ENCODE measurements at regions not wholly inside any gene's neighbourhood (a gene's known extent, or its start where the extent isn't known, plus 50 kb on each side); places are given as distances from the start of the nearest gene placed in this dataset.

GRCh38 chr9:81531511-81531910 is 157.8 kb downstream of the TLE1 start:
- no peaks in the 10 kb centered on the region for H3K9me3 ChIP-seq (replicated peaks; ENCODE audit: control insufficient read depth, insufficient read depth, low read length)
- ATAC-seq: no peak
- no peak for DNase-seq (ENCODE audit: low read depth, low spot score)
- H2AFZ ChIP-seq (ENCODE audit: control insufficient read depth, low read depth, low read length): no peak overlapping the region
- ChIA-PET POLR2A (no interaction called here), SMC1A (ENCODE audit: uncharacterized antibody, unreplicated experiment) (interaction anchor here (0.6 kb wide), 1 partner anchor 445 kb away, joined by 3 read pairs; no protein-coding TSS in a partner anchor), RAD21 (ENCODE audit: unreplicated experiment) (no interaction called here), CTCF (no interaction called here)
- TF ChIP-seq ESRRA (IDR thresholded peaks at IDR 0.05; ENCODE audit: low read length) (no peak), USF1 (IDR thresholded peaks at IDR 0.05; ENCODE audit: borderline replicate concordance, extremely low read length, insufficient read depth, low read depth, low read length) (no peak), SRF (IDR thresholded peaks at IDR 0.05; ENCODE audit: low read depth in 2 of 2, low read length in 2 of 2) (no peak), YBX1 (IDR thresholded peaks at IDR 0.05) (no peak), E4F1 (IDR thresholded peaks at IDR 0.05; ENCODE audit: borderline replicate concordance, partially characterized antibody) (no peak), NFXL1 (IDR thresholded peaks at IDR 0.05; ENCODE audit: borderline replicate concordance) (no peak)
- in situ Hi-C loops (cut with MboI) (no loop called here), intact Hi-C loops (cut with micrococcal nuclease; ENCODE audit: unreplicated experiment) (no loop called here)
- H3K27ac ChIP-seq (ENCODE audit: control insufficient read depth, insufficient read depth): no peak overlapping the region
- WGBS (ENCODE audit: insufficient coverage, insufficient replicate concordance, low lambda C conversion rate, missing lambda C conversion rate): 50% methylated on average over 6 of the region's 6 CpGs
- BruUV-seq (replicated peaks): no TSS peak
- no peaks in the 10 kb centered on the region for H3K79me2 ChIP-seq (ENCODE audit: control insufficient read depth, insufficient read depth, low read length)
- H3K4me2 ChIP-seq (ENCODE audit: control insufficient read depth, insufficient read depth): no peak overlapping the region
- FAIRE-seq: no peak
- no peaks in the 10 kb centered on the region for H3K36me3 ChIP-seq (ENCODE audit: control insufficient read depth in 2 of 2, insufficient read depth in 2 of 2, low read length in 1 of 2)
- no peaks in the 10 kb centered on the region for H3K27me3 ChIP-seq (replicated peaks in 1 of 2; ENCODE audit: control insufficient read depth in 2 of 2, insufficient read depth in 2 of 2, low read length in 1 of 2)
- H3K4me1 ChIP-seq (ENCODE audit: control insufficient read depth, insufficient read depth, low read length): no peaks in the 10 kb centered on the region
- H4K20me1 ChIP-seq (ENCODE audit: control insufficient read depth, insufficient read depth): no peaks in the 10 kb centered on the region
- H3K4me3 ChIP-seq: no peak overlapping the region
- no peak overlapping the region for H3K9ac ChIP-seq (ENCODE audit: control insufficient read depth, insufficient read depth, low read length)

Data from GM12878 (cell line).